ENCODE measurements at regions not wholly inside any gene's neighbourhood (a gene's known extent, or its start where the extent isn't known, plus 50 kb on each side); places are given as distances from the start of the nearest gene placed in this dataset.
A peak's percentile ranks its signal among the peaks of the same experiment; 100 is the strongest.

DNA sequence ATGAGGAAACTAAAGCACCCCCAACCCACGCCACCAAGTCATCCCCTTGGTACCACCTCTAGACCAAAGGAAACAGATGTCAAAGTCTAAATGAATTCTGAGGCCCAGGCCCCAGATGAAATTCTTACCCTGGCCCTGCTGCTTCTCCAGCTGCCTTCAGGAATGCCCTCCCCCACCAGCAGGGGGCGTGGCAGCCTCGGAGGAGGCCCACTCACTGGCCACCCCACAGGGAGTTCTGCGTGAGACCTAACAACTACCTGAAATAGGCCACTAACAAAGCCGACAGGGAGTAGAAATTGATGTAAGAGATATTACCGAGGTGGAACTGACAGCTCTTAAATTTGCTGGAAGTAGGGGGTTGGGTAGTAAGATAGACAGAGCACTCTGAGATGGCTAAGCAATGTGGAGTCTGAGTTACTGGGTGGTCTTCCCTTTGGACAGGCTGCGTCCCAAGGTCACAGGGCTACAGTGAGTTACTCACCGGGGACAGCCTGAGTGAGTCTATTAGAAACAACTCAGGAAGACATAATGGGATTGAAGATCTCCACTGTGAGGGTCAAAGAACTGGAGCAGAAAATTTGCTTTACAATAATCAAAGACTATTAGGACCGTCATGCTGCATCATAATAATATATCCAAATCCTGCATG, 240.7 kb downstream of the SHOX2 start:
- H3K27ac ChIP-seq = no peak overlapping the region
- TF ChIP-seq, protein P1, sequence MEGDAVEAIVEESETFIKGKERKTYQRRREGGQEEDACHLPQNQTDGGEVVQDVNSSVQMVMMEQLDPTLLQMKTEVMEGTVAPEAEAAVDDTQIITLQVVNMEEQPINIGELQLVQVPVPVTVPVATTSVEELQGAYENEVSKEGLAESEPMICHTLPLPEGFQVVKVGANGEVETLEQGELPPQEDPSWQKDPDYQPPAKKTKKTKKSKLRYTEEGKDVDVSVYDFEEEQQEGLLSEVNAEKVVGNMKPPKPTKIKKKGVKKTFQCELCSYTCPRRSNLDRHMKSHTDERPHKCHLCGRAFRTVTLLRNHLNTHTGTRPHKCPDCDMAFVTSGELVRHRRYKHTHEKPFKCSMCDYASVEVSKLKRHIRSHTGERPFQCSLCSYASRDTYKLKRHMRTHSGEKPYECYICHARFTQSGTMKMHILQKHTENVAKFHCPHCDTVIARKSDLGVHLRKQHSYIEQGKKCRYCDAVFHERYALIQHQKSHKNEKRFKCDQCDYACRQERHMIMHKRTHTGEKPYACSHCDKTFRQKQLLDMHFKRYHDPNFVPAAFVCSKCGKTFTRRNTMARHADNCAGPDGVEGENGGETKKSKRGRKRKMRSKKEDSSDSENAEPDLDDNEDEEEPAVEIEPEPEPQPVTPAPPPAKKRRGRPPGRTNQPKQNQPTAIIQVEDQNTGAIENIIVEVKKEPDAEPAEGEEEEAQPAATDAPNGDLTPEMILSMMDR (IDR thresholded peaks at IDR 0.05) = peak in 4 of 6 experiments; percentile 41 to 60 (median 53)
- TF ChIP-seq POLR2A (IDR thresholded peaks at IDR 0.05) = no peak
- no peak overlapping the region for H3K4me3 ChIP-seq
- no peaks in the 10 kb centered on the region for H3K4me1 ChIP-seq
- H3K36me3 ChIP-seq = no peaks in the 10 kb centered on the region
- DNase-seq = peak in 2 of 3 donors; percentile 59 to 66
- H3K27me3 ChIP-seq = no peaks in the 10 kb centered on the region
- no peaks in the 10 kb centered on the region for H3K9me3 ChIP-seq

DNA sequence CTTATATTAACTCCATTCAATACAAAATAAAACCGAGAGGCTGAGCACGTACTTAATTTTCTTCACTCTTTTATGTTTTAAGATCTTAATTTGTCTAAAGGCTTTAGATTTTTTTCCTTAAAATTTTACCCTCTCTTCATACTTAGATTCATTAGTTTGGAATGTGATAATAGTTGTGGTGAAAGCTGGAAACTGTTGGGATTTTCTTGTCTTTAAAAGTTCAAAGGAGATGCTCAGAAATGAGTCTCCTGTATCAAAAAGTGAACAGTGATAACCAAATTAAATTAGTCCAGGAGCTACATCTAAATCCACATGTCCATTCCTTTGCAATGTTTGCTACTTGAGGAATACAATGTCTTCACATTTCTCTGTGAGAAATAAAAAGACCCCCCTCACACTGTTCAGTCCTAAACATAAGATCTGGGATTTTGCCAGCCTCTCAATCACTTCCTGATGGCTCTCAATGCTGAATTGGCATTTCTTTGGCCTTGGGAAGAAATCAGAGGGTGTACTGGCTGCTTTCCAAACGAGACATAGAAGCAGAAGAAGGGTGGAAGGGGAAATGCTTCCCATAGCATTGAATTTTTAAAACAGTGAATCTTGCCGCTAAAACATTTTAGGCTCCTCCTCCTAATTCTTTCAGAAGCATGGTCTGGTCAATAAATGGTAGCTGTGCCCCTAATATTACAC, 245.0 kb downstream of the SHOX2 start:
- no peaks in the 10 kb centered on the region for H3K36me3 ChIP-seq
- H3K9me3 ChIP-seq = no peaks in the 10 kb centered on the region
- TF ChIP-seq, protein P1 (IDR thresholded peaks at IDR 0.05) = no peak
- TF ChIP-seq POLR2A (IDR thresholded peaks at IDR 0.05) = no peak
- no peak overlapping the region for H3K4me3 ChIP-seq
- H3K27ac ChIP-seq = no peak overlapping the region
- no peak for DNase-seq
- H3K27me3 ChIP-seq = no peaks in the 10 kb centered on the region
- no peaks in the 10 kb centered on the region for H3K4me1 ChIP-seq

DNA sequence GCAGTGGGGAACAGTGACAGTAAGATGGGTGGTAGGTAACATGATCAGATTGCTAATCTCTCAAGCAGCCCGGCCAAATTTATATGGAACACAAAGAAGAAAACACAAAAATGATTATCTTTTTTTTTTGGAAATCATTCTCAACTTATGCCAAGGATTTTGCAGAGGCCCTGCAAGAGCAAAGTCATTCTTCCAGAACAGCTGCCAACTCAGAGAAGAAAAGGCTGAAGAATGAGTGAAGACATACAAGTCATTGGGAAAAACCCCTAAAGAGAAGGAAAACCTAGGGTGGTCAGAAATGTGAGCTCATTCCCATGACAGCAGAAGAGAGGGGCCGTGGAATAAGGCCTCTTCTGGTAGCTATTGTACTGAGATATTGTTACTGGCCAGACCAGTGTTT, 246.7 kb downstream of the SHOX2 start:
- Histone ChIP-seq H3K4me1 (no peaks in the 10 kb centered on the region), H3K4me3 (no peak overlapping the region), H3K9me3 (no peaks in the 10 kb centered on the region), H3K27me3 (no peaks in the 10 kb centered on the region), H3K27ac (no peak overlapping the region), H3K36me3 (no peaks in the 10 kb centered on the region)
- TF ChIP-seq POLR2A (IDR thresholded peaks at IDR 0.05) = no peak
- TF ChIP-seq, protein P1 (IDR thresholded peaks at IDR 0.05) = no peak
- DNase-seq = no peak

DNA sequence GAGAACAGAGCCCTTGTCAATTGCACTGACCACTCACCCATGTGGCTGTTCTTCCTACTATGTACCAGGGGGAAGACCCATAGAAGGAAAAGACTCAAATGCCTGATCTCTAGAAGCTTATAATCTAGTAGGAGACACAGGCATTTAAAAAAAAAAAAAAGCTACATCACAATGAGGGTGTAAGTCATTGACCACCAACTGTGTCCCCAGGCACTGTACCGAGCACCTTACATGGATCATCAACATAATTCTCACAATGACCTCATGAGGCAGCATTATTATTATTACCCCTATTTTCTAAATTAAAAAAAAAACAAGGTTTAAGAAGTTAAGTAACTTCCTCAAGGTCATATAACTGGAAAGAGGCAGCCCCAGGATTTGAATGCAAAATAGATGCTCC, 247.4 kb downstream of the SHOX2 start:
- Histone ChIP-seq H3K4me1 (no peaks in the 10 kb centered on the region), H3K9me3 (no peaks in the 10 kb centered on the region), H3K27ac (no peak overlapping the region), H3K27me3 (no peaks in the 10 kb centered on the region), H3K36me3 (no peaks in the 10 kb centered on the region), H3K4me3 (no peak overlapping the region)
- DNase-seq = no peak
- no peak for TF ChIP-seq POLR2A (IDR thresholded peaks at IDR 0.05)
- TF ChIP-seq, protein P1 (IDR thresholded peaks at IDR 0.05) = no peak

DNA sequence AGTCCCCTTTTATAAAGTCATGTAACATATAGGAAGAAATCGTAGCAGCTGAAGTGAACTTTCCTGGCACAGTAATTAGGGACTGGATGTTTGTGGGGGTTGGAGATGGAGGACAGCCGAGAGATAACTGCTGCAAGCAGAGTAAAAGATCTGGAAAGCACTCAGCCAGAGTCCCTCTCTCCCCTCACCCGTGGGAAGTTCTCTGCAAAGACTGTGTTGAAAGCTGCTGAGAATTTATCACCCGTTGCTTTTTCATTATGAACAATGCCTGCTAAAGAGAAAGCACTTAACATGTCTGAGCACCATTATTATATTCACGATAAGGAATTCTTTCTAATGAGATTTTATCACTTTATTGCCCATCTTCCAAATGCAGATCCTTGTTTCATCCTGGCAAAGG, 248.8 kb downstream of the SHOX2 start:
- H3K36me3 ChIP-seq = no peaks in the 10 kb centered on the region
- H3K27me3 ChIP-seq = no peaks in the 10 kb centered on the region
- TF ChIP-seq, protein P1 (IDR thresholded peaks at IDR 0.05) = no peak
- TF ChIP-seq POLR2A (IDR thresholded peaks at IDR 0.05) = no peak
- no peaks in the 10 kb centered on the region for H3K9me3 ChIP-seq
- H3K27ac ChIP-seq = no peak overlapping the region
- no peak overlapping the region for H3K4me3 ChIP-seq
- H3K4me1 ChIP-seq = no peaks in the 10 kb centered on the region
- DNase-seq = no peak

Data from Peyer's patch (tissue), 4 donors.